Endothelial cell of umbilical vein (primary cell): ENCODE measurements at regions not wholly inside any gene's neighbourhood (a gene's known extent, or its start where the extent isn't known, plus 50 kb on each side); places are given as distances from the start of the nearest gene placed in this dataset.

Experiments used
- BruUV-seq: library from RNA; stranded (reverse); fragments of 400-500 nt; replicated peaks from 2 replicates; lab custom pipeline; 2021; lab: Mats Ljungman, UMichigan
- CTCF ChIA-PET: fragments of 300-600, 350-600 bp; sonication (Branson Sonifier 250); formaldehyde crosslinking; loops from one replicate; lab custom pipeline; 2021; ENCODE audit warnings: antibody characterized with exemption, inconsistent platforms; lab: Charles Lee
- POLR2A ChIA-PET: fragments of 300-600, 350-600 bp; sonication (Branson Sonifier 250); formaldehyde crosslinking; loops from one replicate; lab custom pipeline; 2021; ENCODE audit warnings: antibody characterized with exemption, inconsistent platforms; lab: Charles Lee
- DNase-seq: peaks from one replicate; pipeline ENCODE4 v3.0.0-alpha.2; 2011; ENCODE audit warnings: low read depth, low spot score
- FAIRE-seq: peaks from 2 replicates; lab custom pipeline; 2011; peaks lifted over from hg19 to GRCh38; lab: Jason Lieb, UNC
- H2AFZ ChIP-seq: 2 replicates; pipeline ENCODE4 v1.6.0; 2012; ENCODE audit warnings: low read depth, low read length, control low read depth, inconsistent platforms
- H3K27ac ChIP-seq: 2 replicates; pipeline ENCODE4 v1.5.1; 2011; ENCODE audit warnings: low read depth, mild to moderate bottlenecking, control low read depth, low read length, moderate library complexity; ENCODE audit not compliant: insufficient read depth
- H3K27me3 ChIP-seq, 2 experiments: 2 replicates each; pipeline versions ENCODE4 v1.6.0 to v1.6.1; 2011; ENCODE audit warnings: low read length in 2 of 2, mixed read lengths in 1 of 2; ENCODE audit not compliant: control insufficient read depth in 2 of 2, insufficient read depth in 2 of 2
- H3K36me3 ChIP-seq, 2 experiments: 2 replicates in 1 of 2; 3 replicates in 1 of 2; pipeline ENCODE4 v1.5.1; 2011; ENCODE audit warnings: low read length in 2 of 2, mild to moderate bottlenecking in 1 of 2, moderate library complexity in 1 of 2; ENCODE audit not compliant: control insufficient read depth in 2 of 2, insufficient read depth in 2 of 2; ENCODE audit errors: extremely low read depth in 1 of 2
- H3K4me1 ChIP-seq: 3 replicates; pipeline ENCODE4 v1.5.1; 2011; ENCODE audit warnings: mild to moderate bottlenecking, low read length; ENCODE audit not compliant: control insufficient read depth, insufficient read depth; ENCODE audit errors: extremely low read depth
- H3K4me2 ChIP-seq: 2 replicates; pipeline ENCODE4 v1.6.1; 2011; ENCODE audit warnings: low read length, control low read depth, mixed read lengths; ENCODE audit not compliant: insufficient read depth
- H3K4me3 ChIP-seq, 3 experiments: fragments of 200-600 bp in 1 of 3; sonication (generic), shearing (Covaris generic) in 1 of 3; replicated peaks in 1 of 3; 2 replicates each; pipeline ENCODE4 v1.5.1; 2011 to 2016; ENCODE audit warnings: control low read depth in 3 of 3, low read length in 3 of 3, mild to moderate bottlenecking in 2 of 3, inconsistent platforms in 1 of 3, low read depth in 1 of 3, moderate library complexity in 1 of 3; ENCODE audit not compliant: insufficient read depth in 1 of 3
- H3K79me2 ChIP-seq: 2 replicates; pipeline ENCODE4 v1.6.0; 2012; ENCODE audit warnings: low read length, inconsistent platforms; ENCODE audit not compliant: control insufficient read depth, insufficient read depth
- H3K9ac ChIP-seq: replicated peaks from 2 replicates; pipeline ENCODE3; 2011; ENCODE audit warnings: low read length, control low read depth; ENCODE audit not compliant: insufficient read depth; ENCODE audit errors: extremely low read depth
- H3K9me1 ChIP-seq: replicated peaks from 3 replicates; pipeline ENCODE4 v1.6.0; 2011; ENCODE audit warnings: mild to moderate bottlenecking, low read length; ENCODE audit not compliant: control insufficient read depth, insufficient read depth; ENCODE audit errors: extremely low read depth
- H3K9me3 ChIP-seq: replicated peaks from 2 replicates; pipeline ENCODE4 v1.5.1; 2012; ENCODE audit warnings: low read length, inconsistent platforms; ENCODE audit not compliant: control insufficient read depth, insufficient read depth
- H4K20me1 ChIP-seq: replicated peaks from 2 replicates; pipeline ENCODE3; 2011; ENCODE audit warnings: mild to moderate bottlenecking, low read length; ENCODE audit not compliant: control insufficient read depth, insufficient read depth; ENCODE audit errors: extremely low read depth
- EZH2 ChIP-seq: IDR thresholded peaks from 2 replicates; pipeline ENCODE4 v1.6.1; 2012; ENCODE audit warnings: borderline replicate concordance, low read depth, mild to moderate bottlenecking, moderate library complexity, low read length, inconsistent platforms; ENCODE audit not compliant: severe bottlenecking
- FOS ChIP-seq: IDR thresholded peaks from 2 replicates; pipeline ENCODE4 v1.6.1; 2011; ENCODE audit warnings: mild to moderate bottlenecking, low read length, moderate library complexity, borderline replicate concordance; ENCODE audit not compliant: insufficient read depth
- GATA2 ChIP-seq: IDR thresholded peaks from 2 replicates; pipeline ENCODE4 v1.7.0; 2011; ENCODE audit warnings: low read depth, mild to moderate bottlenecking, moderate library complexity, mixed read lengths, low read length; ENCODE audit not compliant: insufficient read length, insufficient read depth
- JUN ChIP-seq: IDR thresholded peaks from 2 replicates; pipeline ENCODE4 v1.6.1; 2011; ENCODE audit warnings: borderline replicate concordance, low read depth; ENCODE audit not compliant: insufficient read length, insufficient read depth
- MYC ChIP-seq: IDR thresholded peaks from one replicate; pipeline ENCODE4 v1.6.1; 2011; ENCODE audit warnings: mild to moderate bottlenecking, low read depth, low read length
- POLR2A ChIP-seq: IDR thresholded peaks from 2 replicates; pipeline ENCODE4 v1.6.1; 2012; ENCODE audit warnings: low read depth, mild to moderate bottlenecking, control low read depth, low read length
- POLR2AphosphoS5 ChIP-seq: IDR thresholded peaks from 2 replicates; pipeline ENCODE4 v1.6.1; 2012; ENCODE audit warnings: low read depth, mild to moderate bottlenecking, control low read depth, low read length, moderate library complexity; ENCODE audit not compliant: insufficient read depth
- dilution Hi-C: fragments of 300-500 bp; cut with MboI; formaldehyde crosslinking; loops from one replicate; pipeline ENCODE4 v1.15.0; 2019; ENCODE audit warnings: low sequenced_read_pairs; ENCODE audit not compliant: extremely low pct_ligation_motif_present
- intact Hi-C: fragments of 100-400 bp; cut with micrococcal nuclease; formaldehyde crosslinking; loops from one replicate; pipeline ENCODE4 v1.10.0; 2022
- TF ChIP-seq, protein P1 (sequence below), 2 donors: IDR thresholded peaks; 1 replicate in 1 of 2; 2 replicates in 1 of 2; pipeline ENCODE4 v1.5.1; 2011; ENCODE audit warnings: low read length in 2 of 2, mild to moderate bottlenecking in 2 of 2, moderate library complexity in 2 of 2, control low read depth in 1 of 2, inconsistent platforms in 1 of 2, low read depth in 1 of 2; ENCODE audit not compliant: insufficient read depth in 1 of 2; ENCODE audit errors: extremely low read depth in 1 of 2
- TF ChIP-seq, protein P2 (sequence below): IDR thresholded peaks from 2 replicates; pipeline ENCODE4 v1.6.1; 2011; ENCODE audit not compliant: insufficient read depth, insufficient read length

DNA sequence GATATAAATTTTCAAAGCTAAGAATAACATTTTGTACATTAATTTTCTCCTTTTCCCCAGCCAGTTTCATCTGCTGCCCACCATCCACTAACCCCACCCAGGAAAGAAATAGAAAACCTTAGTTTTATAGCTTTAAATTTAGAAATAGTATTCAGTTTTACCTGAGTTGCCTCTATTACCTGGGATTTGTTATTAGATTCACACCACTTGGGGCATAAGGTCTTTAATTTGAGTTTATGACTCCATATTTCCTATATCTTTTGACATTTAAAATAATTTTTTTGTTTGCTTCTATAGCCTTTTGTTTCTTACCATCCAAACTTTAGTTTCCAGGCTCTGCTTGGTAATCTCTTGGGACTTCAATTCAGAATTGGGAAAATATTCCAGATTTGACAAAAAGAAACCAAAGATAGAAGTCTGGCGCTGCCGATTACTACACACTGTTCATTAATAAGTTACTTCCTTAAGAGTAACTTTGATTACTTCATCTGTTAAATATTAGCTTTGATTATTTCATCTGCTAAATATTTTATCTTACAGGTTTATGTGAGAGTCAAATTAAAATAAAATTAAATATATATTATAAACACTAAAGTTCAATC is 485.5 kb upstream of the FOXG1 start:
- no peak overlapping the region for H3K27ac ChIP-seq
- FAIRE-seq (no peak), DNase-seq (no peak)
- CTCF ChIA-PET, result interaction anchor here (1.1 to 1.9 kb wide), 3 partner anchors 10 to 326 kb away, joined by 3 to 5 read pairs (median 4); no protein-coding TSS in a partner anchor
- no peak overlapping the region for H3K4me3 ChIP-seq
- intact Hi-C loops, result no loop called here
- H4K20me1 ChIP-seq, result no peaks in the 10 kb centered on the region
- POLR2A ChIA-PET, result no interaction called here
- H3K27me3 ChIP-seq, result no peaks in the 10 kb centered on the region
- dilution Hi-C loops, result no loop called here
- H3K9me1 ChIP-seq, result no peaks in the 10 kb centered on the region
- no peaks in the 10 kb centered on the region for H3K79me2 ChIP-seq
- H2AFZ ChIP-seq, result no peak overlapping the region
- H3K4me2 ChIP-seq, result no peak overlapping the region
- no peak for TF ChIP-seq GATA2
- no peak for TF ChIP-seq MYC
- no peak for TF ChIP-seq EZH2
- no peak for TF ChIP-seq JUN
- no peak for TF ChIP-seq FOS
- TF ChIP-seq, protein P1, sequence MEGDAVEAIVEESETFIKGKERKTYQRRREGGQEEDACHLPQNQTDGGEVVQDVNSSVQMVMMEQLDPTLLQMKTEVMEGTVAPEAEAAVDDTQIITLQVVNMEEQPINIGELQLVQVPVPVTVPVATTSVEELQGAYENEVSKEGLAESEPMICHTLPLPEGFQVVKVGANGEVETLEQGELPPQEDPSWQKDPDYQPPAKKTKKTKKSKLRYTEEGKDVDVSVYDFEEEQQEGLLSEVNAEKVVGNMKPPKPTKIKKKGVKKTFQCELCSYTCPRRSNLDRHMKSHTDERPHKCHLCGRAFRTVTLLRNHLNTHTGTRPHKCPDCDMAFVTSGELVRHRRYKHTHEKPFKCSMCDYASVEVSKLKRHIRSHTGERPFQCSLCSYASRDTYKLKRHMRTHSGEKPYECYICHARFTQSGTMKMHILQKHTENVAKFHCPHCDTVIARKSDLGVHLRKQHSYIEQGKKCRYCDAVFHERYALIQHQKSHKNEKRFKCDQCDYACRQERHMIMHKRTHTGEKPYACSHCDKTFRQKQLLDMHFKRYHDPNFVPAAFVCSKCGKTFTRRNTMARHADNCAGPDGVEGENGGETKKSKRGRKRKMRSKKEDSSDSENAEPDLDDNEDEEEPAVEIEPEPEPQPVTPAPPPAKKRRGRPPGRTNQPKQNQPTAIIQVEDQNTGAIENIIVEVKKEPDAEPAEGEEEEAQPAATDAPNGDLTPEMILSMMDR (IDR thresholded peaks at IDR 0.05; ENCODE audit: extremely low read depth in 1 of 2, insufficient read depth in 1 of 2, low read depth in 1 of 2, low read length in 2 of 2), result no peak
- TF ChIP-seq POLR2AphosphoS5, result no peak
- TF ChIP-seq POLR2A, result no peak
- TF ChIP-seq, protein P2, sequence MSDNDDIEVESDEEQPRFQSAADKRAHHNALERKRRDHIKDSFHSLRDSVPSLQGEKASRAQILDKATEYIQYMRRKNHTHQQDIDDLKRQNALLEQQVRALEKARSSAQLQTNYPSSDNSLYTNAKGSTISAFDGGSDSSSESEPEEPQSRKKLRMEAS, result no peak
- no TSS peak for BruUV-seq
- H3K4me1 ChIP-seq, result no peaks in the 10 kb centered on the region
- H3K36me3 ChIP-seq, result no peaks in the 10 kb centered on the region
- no peaks in the 10 kb centered on the region for H3K9me3 ChIP-seq
- no peak overlapping the region for H3K9ac ChIP-seq
